Germinal center (tissue), 1 donor: ENCODE measurements at regions not wholly inside any gene's neighbourhood (a gene's known extent, or its start where the extent isn't known, plus 50 kb on each side); places are given as distances from the start of the nearest gene placed in this dataset.
"Not testable (repeated sequence)": the region's sequence is repeated elsewhere in the genome, so short reads cannot be mapped to it uniquely, and the experiment has no call there.

Experiments used
- DNase-seq: peaks from one replicate; pipeline ENCODE4 v3.0.0; 2012; ENCODE audit warnings: mixed read lengths, low spot score

DNA sequence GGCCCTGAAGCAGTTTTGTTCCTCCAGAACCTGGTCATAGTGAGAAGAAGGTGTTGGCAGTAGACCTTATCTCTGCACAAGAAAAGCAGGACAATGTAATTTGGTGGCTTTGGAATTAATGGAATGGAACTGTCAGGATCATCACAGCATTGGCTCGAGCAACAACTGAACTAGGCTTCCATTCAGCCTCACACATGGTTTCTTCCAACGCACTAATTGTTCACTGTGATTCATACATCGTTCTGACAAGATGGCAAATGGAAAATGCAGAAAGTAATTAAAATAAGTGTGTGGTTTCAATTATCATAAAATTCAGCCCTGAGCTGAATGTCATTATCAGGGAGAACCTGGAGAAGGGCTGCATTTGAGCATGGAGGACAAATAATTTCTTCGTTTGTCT is 80.6 kb downstream of the MFSD1 start:
- DNase-seq: no peak

DNA sequence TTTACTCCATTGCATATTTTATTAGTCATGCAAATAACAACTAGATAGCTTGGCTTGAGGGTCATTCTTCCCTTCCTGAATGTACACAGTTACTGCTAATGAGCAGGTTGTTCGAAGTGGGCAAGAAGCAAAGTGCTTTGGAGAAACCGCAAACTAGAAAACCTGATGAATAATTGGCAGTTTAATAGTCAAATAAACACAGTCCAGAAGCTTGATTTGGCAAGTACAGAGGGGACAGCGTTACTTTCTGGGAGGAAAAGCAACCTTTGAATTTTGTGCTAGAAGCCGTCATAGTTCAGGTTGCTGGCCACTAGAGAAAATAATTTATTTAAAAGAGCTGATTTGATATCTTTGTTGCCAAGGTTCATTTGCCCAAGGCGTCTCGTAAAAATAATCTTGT is 94.9 kb downstream of the MFSD1 start:
- DNase-seq: no peak

DNA sequence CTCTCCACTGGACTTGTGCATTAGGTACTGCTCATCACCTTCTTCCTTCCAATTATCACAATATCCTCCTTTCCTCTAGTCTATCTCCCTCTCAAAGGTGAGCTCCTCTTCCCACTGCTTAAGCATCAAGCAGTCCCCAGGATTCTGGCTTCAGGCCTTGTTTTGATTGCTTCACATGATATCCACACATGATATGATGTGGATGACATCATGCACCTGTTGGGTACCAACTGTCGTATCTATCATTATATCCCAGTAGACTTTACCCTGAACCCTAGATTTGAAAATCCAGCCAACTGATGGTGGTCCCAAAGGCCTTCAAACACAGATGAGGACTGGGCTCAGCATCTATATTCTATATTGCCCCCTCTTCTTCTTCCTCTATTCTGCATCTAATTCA is 104.9 kb downstream of the MFSD1 start:
- DNase-seq: no peak

DNA sequence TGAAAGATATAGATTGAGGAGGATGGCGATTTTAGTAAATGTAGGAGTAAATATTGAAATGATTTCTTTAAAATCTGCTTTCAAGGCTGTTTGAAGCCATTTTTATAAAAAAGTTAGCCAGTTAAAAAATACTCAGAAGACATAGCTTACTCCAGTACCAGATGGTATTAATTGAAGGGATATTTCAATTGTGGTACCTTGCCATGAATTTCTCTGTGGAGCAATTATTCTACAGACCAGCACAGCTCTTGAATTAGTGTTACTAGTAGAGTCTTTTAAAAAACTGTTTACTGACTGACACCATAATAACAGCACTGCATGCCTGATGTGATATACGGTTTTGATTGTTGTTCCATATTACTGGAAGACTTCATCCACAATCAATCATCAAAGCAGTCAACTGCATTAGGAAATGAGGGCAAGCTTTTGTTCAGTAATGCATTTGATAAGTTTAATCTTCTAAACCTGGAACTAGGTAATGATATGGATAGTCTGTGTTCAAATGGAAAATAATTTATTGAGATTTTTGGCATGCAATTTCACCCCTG is 106.4 kb downstream of the MFSD1 start:
- no peak for DNase-seq

GRCh38 chr3:158909870-158910269 is 108.0 kb downstream of the MFSD1 start:
- DNase-seq: no peak

DNA sequence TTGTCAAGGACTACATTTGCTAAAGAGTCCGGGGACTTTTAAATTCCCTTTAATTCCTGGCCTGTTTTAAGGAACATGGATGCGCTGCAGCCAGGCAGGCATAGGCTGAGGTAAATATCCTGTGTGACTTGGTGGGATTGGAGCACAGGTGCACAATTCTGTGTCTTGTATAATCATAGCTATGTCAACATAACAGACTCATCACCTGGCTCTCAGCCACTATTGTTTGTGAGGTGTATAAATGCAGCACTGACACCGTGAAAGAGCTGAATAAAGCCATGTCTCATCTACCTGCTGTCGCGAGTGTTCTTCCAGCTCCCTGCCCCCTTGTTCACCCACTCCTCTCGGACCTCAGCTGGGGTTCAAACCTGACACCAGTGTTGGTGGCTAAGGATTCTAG is 109.7 kb downstream of the MFSD1 start:
- DNase-seq: no peak

DNA sequence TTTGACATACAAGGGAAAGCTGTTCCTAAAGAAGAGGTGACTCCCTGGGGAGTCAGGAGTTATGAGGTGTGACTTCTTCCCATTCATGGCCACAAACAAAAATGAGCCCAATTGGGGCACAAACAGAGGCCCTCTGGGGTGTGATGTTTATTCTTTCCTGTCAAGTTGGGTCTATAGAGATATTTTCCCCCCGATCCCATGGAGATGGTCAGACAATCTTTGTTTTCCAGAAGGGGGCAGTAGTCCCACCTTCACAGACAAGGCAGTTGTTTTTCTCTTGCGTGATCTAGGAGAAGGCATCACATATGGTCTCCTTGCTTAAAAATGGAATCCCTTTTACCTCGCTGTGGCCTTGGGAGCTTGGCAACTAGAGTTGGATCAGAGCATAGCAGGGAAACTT is 110.3 kb downstream of the MFSD1 start:
- DNase-seq: no peak

DNA sequence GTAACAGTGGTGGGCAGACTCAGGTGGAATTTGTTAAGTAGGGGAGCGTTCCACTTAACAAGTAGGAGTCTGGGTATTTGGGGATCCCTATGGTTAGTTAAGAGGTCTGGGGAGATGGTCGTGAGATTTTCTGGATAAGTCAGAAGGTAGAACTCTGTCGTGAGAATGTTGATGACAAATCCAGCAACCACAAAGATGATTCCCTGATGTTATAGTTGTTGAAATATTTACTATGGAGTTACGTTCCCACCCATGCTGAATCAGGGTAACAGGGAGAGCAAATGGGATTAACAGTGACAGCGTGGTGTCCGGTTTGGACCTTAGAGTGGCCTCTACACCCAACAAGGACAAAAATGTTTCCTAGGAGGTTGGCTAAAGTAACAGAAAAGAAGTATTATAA is 110.8 kb downstream of the MFSD1 start:
- DNase-seq: no peak

DNA sequence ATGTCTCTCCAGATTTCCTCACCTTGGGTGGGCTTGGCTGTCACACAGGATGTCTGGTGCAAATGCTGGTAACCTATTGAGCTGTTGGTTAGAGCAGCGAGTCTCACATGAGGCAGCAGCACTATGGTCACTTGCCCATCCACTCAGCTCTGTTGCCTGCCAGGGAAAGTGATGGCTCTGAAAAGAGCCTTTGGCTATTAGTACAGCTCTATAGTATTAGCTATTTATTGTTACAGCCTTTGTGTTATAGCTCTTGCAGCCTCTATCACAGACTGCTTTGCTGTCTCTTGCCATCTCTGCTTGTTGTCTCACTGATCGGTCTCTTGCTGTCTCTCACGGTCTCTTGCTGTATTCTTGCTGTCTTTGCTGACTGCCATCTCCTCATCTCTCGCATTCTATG is 114.3 kb downstream of the MFSD1 start:
- no peak for DNase-seq

DNA sequence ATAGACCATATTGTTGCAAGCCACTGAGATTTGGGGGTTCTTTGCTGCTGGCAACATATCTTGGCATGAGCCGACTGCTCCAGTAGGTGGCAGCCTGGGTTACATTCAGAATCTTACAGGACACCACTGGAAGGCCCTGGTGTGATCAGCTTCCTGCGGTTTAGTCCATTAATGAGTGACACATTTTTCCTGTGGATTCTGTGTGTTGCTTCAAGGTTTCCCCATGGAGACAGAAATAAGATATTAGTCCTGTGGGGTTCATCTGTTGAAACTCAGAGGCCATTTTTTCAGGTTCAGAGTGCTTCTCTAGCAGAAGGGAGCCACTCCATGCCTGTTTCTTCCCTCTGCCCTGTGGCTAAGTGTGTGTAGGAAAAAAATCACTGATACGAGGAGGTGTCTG is 116.2 kb downstream of the MFSD1 start:
- peak; percentile 9 for DNase-seq

DNA sequence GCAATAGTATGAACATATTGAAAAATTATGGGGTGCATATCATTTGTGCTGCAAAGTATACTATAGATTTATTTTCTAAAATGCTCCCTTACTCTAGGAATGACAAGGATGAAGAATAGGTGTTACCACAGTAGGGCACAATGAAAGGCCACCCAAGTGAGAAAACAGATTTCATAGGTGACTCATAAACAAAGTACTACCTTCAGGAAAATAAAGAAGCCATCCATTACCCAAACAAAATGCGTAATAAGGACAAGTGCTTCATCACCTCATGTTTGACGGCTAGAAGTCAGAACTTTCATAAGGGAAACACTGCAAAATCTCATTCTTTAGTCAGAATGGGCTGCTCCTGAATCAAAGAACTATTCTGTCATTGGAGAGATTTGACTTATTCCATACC is 116.6 kb downstream of the MFSD1 start:
- no peak for DNase-seq

- DNase-seq: no peak
These were observed 118.5 kb downstream of the MFSD1 start for GRCh38 chr3:158920371-158920770.

- DNase-seq: no peak
These were observed 123.2 kb downstream of the MFSD1 start for GRCh38 chr3:158925021-158925420.

DNA sequence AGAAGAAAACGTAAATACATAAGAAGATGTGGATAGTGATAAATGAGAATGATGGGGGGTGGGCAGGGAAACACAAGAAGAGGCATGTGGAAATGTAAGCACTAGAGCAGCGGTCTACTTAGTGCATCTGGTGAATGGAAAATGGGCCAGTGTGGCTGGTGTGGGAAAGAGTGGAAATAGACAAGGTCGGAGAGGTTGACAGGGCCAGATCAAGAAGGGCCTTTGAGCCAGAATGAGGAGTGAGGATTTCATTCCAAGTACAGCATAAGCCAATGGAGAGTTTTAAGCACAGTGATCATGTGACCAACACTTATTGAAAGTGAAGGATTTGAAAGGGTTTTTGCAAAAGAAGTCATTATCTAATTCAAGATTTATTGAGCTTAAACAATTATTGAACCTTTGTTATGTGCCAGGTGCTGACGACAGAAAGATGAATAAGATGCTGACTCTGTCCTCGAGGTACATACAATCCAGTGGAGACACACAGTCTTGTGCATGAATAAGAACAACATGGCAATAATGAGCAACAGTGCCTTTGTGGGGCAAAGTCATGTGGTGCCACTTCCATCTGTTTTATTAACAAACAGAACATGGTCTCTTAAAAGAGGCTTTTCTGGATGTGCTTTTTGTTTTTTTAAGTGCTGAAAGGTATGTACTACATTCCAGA is 124.1 kb downstream of the MFSD1 start:
- no peak for DNase-seq

DNA sequence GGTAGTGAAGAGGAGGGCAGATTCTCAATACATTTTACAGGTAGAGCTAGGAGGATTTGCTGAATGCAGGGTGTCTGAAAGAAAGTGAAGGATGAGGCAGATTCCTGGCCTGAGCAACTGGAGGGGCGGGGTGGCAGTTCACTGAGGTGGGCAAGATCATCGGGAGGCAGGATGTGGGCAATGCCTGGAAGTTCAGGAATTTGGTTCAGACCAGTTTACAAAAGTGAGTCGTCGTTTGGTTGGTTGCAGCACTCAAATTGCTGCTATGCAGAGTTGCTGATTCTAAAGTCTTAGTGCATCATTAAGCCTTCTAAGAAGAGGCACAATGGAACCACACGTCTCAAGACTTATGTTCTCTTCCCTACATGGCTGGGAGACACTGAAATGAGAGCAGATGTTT is 134.0 kb downstream of the MFSD1 start:
- DNase-seq: no peak

GRCh38 chr3:158936530-158937113 is 134.8 kb downstream of the MFSD1 start:
- no peak for DNase-seq

DNA sequence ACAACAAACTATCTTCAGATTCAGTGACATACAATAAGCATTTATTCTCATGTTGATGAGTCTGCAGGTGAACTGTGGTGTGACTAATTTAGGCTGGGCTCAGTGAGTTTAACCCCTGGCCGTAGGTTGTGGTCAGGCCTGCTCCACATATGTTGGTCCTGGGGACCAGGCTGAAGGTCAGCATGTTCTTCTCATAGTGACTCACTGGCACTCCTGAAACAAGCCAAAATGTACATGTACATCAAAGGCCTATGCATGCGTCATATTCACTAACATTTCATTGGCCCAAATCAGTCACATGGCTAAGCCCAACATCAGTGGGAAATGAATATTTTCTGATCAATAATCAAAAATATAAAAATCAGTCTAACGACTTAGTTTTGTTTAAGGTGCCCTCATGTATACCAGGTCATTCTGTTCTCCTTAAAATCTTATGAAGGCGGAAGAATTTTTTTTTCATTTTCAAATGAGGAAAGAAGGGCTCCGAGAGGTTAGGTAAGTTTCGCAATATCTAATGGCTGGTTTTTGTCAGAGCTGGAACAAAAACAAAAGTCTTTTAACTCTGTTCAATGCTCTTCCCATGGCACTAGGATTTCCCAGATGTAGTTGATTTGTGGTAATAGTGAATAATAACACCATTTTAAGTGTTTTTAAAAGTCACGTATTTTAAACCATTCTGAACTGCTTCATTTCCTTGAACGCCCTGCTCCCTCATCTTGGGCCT is 148.5 kb downstream of the MFSD1 start:
- DNase-seq: no peak

GRCh38 chr3:158953131-158953530 is 151.3 kb downstream of the MFSD1 start:
- no peak for DNase-seq

- DNase-seq: no peak
These were observed 152.6 kb downstream of the MFSD1 start for GRCh38 chr3:158954420-158954819.

- not testable (repeated sequence) for DNase-seq
These were observed 155.9 kb downstream of the MFSD1 start for GRCh38 chr3:158957777-158958176.

GRCh38 chr3:158958873-158959272 is 157.0 kb downstream of the MFSD1 start:
- no peak for DNase-seq

GRCh38 chr3:158961471-158961870 is 159.6 kb downstream of the MFSD1 start:
- DNase-seq: no peak

DNA sequence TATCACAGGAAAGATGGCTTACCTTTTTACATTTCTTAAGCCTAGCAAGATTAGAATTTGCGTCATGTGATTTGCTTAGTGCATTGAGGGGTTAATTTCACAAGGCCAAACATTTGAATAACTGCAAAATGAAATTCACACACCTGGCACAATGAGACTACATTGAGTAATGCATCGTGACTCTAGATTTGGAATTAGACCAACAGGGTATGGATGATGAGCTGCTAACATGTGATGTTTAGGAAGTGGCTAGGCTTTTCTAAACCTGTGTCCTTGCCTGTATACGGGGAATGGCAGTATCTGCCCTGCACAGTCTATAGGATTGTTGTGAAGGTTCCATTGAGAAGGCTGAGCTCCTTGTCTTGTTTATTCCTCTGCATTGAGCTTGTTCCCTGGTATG is 160.1 kb downstream of the MFSD1 start:
- DNase-seq: no peak
